ENCODE measurements at regions not wholly inside any gene's neighbourhood (a gene's known extent, or its start where the extent isn't known, plus 50 kb on each side); places are given as distances from the start of the nearest gene placed in this dataset.

GRCh38 chr10:124162136-124162535 is 68.7 kb upstream of the CHST15 start:
- no peak for TF ChIP-seq CTCF (IDR thresholded peaks at IDR 0.05)
- no peak for TF ChIP-seq POLR2A (IDR thresholded peaks at IDR 0.05)
